Tibial nerve (tissue), 4 donors: ENCODE measurements at regions not wholly inside any gene's neighbourhood (a gene's known extent, or its start where the extent isn't known, plus 50 kb on each side); places are given as distances from the start of the nearest gene placed in this dataset.

Source experiments
- EP300 ChIP-seq, 2 donors: sonication (generic); formaldehyde crosslinking; IDR thresholded peaks; one replicate each; pipeline ENCODE4 v1.6.1; 2017; ENCODE audit warnings: antibody characterized with exemption in 2 of 2, mild to moderate bottlenecking in 1 of 2
- TF ChIP-seq, protein P1 (sequence below), 5 experiments: fragments of 200-600 bp in 3 of 5; fragments of 450-650 bp in 2 of 5; sonication (generic) in 3 of 5; IDR thresholded peaks; one replicate each; pipeline ENCODE4 v1.5.1; 2016 to 2019; ENCODE audit warnings: antibody characterized with exemption in 5 of 5, mild to moderate bottlenecking in 3 of 5, moderate library complexity in 2 of 5

DNA sequence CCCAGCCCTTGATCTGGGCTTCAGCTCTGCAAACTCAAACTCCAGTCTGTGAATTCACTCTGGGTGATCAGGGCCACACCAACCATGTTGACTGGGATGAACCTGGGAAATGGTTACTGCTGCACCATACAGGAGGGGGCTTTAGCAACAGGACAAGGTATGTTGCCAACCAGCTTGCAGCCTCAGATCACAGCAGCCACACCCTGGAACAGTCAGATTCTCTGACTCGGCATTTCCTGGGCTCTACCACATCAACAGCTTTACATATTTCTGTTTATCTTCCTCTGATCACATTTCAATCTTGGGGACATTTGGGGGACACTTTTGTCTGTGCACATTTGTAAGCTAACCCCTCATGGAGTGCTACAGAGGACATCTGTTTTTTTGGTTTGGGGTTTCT lies 267.0 kb upstream of the NCAM1 start:
- TF ChIP-seq EP300 (IDR thresholded peaks at IDR 0.05), result no peak
- TF ChIP-seq, protein P1, sequence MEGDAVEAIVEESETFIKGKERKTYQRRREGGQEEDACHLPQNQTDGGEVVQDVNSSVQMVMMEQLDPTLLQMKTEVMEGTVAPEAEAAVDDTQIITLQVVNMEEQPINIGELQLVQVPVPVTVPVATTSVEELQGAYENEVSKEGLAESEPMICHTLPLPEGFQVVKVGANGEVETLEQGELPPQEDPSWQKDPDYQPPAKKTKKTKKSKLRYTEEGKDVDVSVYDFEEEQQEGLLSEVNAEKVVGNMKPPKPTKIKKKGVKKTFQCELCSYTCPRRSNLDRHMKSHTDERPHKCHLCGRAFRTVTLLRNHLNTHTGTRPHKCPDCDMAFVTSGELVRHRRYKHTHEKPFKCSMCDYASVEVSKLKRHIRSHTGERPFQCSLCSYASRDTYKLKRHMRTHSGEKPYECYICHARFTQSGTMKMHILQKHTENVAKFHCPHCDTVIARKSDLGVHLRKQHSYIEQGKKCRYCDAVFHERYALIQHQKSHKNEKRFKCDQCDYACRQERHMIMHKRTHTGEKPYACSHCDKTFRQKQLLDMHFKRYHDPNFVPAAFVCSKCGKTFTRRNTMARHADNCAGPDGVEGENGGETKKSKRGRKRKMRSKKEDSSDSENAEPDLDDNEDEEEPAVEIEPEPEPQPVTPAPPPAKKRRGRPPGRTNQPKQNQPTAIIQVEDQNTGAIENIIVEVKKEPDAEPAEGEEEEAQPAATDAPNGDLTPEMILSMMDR (IDR thresholded peaks at IDR 0.05), result no peak
